Epithelial cell of proximal tubule (primary cell): ENCODE measurements at regions not wholly inside any gene's neighbourhood (a gene's known extent, or its start where the extent isn't known, plus 50 kb on each side); places are given as distances from the start of the nearest gene placed in this dataset.

Source experiments
- DNase-seq: peaks from one replicate; pipeline ENCODE4 v3.0.0-alpha.2; 2011; ENCODE audit warnings: low read depth
- H3K4me3 ChIP-seq: 2 replicates; pipeline ENCODE4 v1.5.1; 2011; ENCODE audit warnings: low read depth, mild to moderate bottlenecking, low read length
- CTCF ChIP-seq: conservative IDR thresholded peaks from 2 replicates; pipeline ENCODE4 v1.5.1; 2012; ENCODE audit warnings: low read depth, mild to moderate bottlenecking, low read length

- TF ChIP-seq CTCF = no peak
- no peak overlapping the region for H3K4me3 ChIP-seq
- DNase-seq = no peak
Measured at GRCh38 chr2:57156231-57156924, 890.2 kb upstream of the VRK2 start.

GRCh38 chr2:57160976-57161375 is 885.6 kb upstream of the VRK2 start:
- DNase-seq = no peak
- TF ChIP-seq CTCF = no peak
- no peak overlapping the region for H3K4me3 ChIP-seq

- no peak overlapping the region for H3K4me3 ChIP-seq
- no peak for TF ChIP-seq CTCF
- no peak for DNase-seq
Measured at GRCh38 chr2:57177176-57177575, 869.4 kb upstream of the VRK2 start.

GRCh38 chr2:57180042-57180567 is 866.5 kb upstream of the VRK2 start:
- TF ChIP-seq CTCF = no peak
- DNase-seq = peak; percentile 7
- no peak overlapping the region for H3K4me3 ChIP-seq

- DNase-seq = no peak
- no peak for TF ChIP-seq CTCF
- no peak overlapping the region for H3K4me3 ChIP-seq
Measured at GRCh38 chr2:57180678-57181077, 865.9 kb upstream of the VRK2 start.

- H3K4me3 ChIP-seq = no peak overlapping the region
- no peak for TF ChIP-seq CTCF
- no peak for DNase-seq
Measured at GRCh38 chr2:57181315-57182038, 865.1 kb upstream of the VRK2 start.

- no peak overlapping the region for H3K4me3 ChIP-seq
- DNase-seq = no peak
- no peak for TF ChIP-seq CTCF
Measured at GRCh38 chr2:57182916-57183315, 863.7 kb upstream of the VRK2 start.
